CD4-positive, alpha-beta memory T cell (primary cell): ENCODE measurements at regions not wholly inside any gene's neighbourhood (a gene's known extent, or its start where the extent isn't known, plus 50 kb on each side); places are given as distances from the start of the nearest gene placed in this dataset.
A peak's percentile ranks its signal among the peaks of the same experiment; 100 is the strongest.
"Not testable (repeated sequence)": the region's sequence is repeated elsewhere in the genome, so short reads cannot be mapped to it uniquely, and the experiment has no call there.

Experiments
- CTCF ChIA-PET: fragments of 350-600 bp; sonication (Branson Sonifier 250); formaldehyde crosslinking; loops from one replicate; lab custom pipeline; 2021; ENCODE audit warnings: inconsistent platforms; ENCODE audit not compliant: partially characterized antibody; lab: Charles Lee
- POLR2A ChIA-PET: fragments of 350-600 bp; sonication (Branson Sonifier 250); formaldehyde crosslinking; loops from one replicate; lab custom pipeline; 2021; ENCODE audit not compliant: partially characterized antibody; lab: Charles Lee
- DNase-seq, 5 donors: peaks; one replicate each; pipeline versions ENCODE4 v3.0.0 to v3.0.0-alpha.2; 2020 to 2022; ENCODE audit warnings: mixed read lengths in 1 of 5
- H3K27ac ChIP-seq: one replicate; pipeline ENCODE4 v1.7.0; 2013; ENCODE audit warnings: low read depth, low read length
- H3K27me3 ChIP-seq: 2 replicates; pipeline ENCODE4 v1.7.0; 2013; ENCODE audit warnings: mild to moderate bottlenecking, low read length, moderate library complexity; ENCODE audit not compliant: insufficient read depth
- H3K36me3 ChIP-seq: 2 replicates; pipeline ENCODE4 v1.7.0; 2013; ENCODE audit warnings: mild to moderate bottlenecking, low read length, moderate library complexity; ENCODE audit not compliant: insufficient read depth
- H3K4me1 ChIP-seq: 2 replicates; pipeline ENCODE4 v1.7.0; 2013; ENCODE audit warnings: mild to moderate bottlenecking, low read length, moderate library complexity; ENCODE audit not compliant: insufficient read depth
- H3K4me3 ChIP-seq, 2 donors: one replicate each; pipeline ENCODE4 v1.7.0; 2013; ENCODE audit warnings: low read length in 2 of 2, mild to moderate bottlenecking in 1 of 2
- H3K9me3 ChIP-seq, 2 donors: one replicate each; pipeline ENCODE4 v1.7.0; 2013; ENCODE audit warnings: low read length in 2 of 2, control low read depth in 1 of 2; ENCODE audit not compliant: control insufficient read depth in 1 of 2
- H3K27ac Mint-ChIP-seq, 7 donors: one replicate each; pipeline ENCODE4 v1.8.0; 2020 to 2021; ENCODE audit warnings: mixed read lengths in 7 of 7, mild to moderate bottlenecking in 6 of 7, inconsistent platforms in 3 of 7, moderate library complexity in 3 of 7
- H3K27me3 Mint-ChIP-seq, 2 donors: one replicate each; pipeline ENCODE4 v1.8.0; 2020 to 2021; ENCODE audit warnings: mixed read lengths in 2 of 2
- H3K36me3 Mint-ChIP-seq, 2 donors: one replicate each; pipeline ENCODE4 v1.8.0; 2020 to 2021; ENCODE audit warnings: mixed read lengths in 2 of 2, inconsistent platforms in 1 of 2, mild to moderate bottlenecking in 1 of 2
- H3K4me1 Mint-ChIP-seq, 4 donors: one replicate each; pipeline ENCODE4 v1.8.0; 2020 to 2021; ENCODE audit warnings: mixed read lengths in 4 of 4, mild to moderate bottlenecking in 1 of 4
- H3K4me3 Mint-ChIP-seq, 8 donors: one replicate each; pipeline ENCODE4 v1.8.0; 2020 to 2021; ENCODE audit warnings: mixed read lengths in 8 of 8, mild to moderate bottlenecking in 7 of 8, moderate library complexity in 6 of 8, inconsistent platforms in 3 of 8
- H3K9me3 Mint-ChIP-seq, 8 donors: one replicate each; pipeline ENCODE4 v1.8.0; 2020 to 2021; ENCODE audit warnings: mixed read lengths in 8 of 8, mild to moderate bottlenecking in 5 of 8, inconsistent platforms in 3 of 8, moderate library complexity in 1 of 8
- intact Hi-C: fragments of 100-400 bp; cut with micrococcal nuclease; formaldehyde crosslinking; loops from one replicate; pipeline ENCODE4 v1.15.1; 2023

- H3K9me3 Mint-ChIP-seq: peaks cover 0 to 10% (median 3%) of the 10 kb centered on the region in 8 donors
- Histone ChIP-seq H3K27me3 (no peaks in the 10 kb centered on the region), H3K4me1 (no peaks in the 10 kb centered on the region), H3K27ac (no peak overlapping the region), H3K9me3 (no peaks in the 10 kb centered on the region), H3K4me3 (no peak overlapping the region), H3K36me3 (no peaks in the 10 kb centered on the region)
- H3K27me3 Mint-ChIP-seq: no peaks in the 10 kb centered on the region
- ChIA-PET CTCF (no interaction called here), POLR2A (no interaction called here)
- no peak overlapping the region for H3K4me3 Mint-ChIP-seq
- no peaks in the 10 kb centered on the region for H3K36me3 Mint-ChIP-seq
- H3K4me1 Mint-ChIP-seq: no peaks in the 10 kb centered on the region
- intact Hi-C loops: no loop called here
- H3K27ac Mint-ChIP-seq: no peak overlapping the region
- no peak for DNase-seq
Measured at GRCh38 chr4:167908816-167909215, 183.5 kb upstream of the ANXA10 start.

- H3K36me3 ChIP-seq, H3K36me3 Mint-ChIP-seq, H3K27me3 ChIP-seq, intact Hi-C loops, H3K4me1 Mint-ChIP-seq, DNase-seq, H3K9me3 ChIP-seq, CTCF ChIA-PET, H3K27me3 Mint-ChIP-seq, H3K4me1 ChIP-seq, H3K4me3 Mint-ChIP-seq, POLR2A ChIA-PET, H3K4me3 ChIP-seq, H3K27ac ChIP-seq: not testable (repeated sequence)
- Mint-ChIP-seq H3K27ac (peak overlapping the region in 1 of 7 donors; percentile 7), H3K9me3 (peaks cover 0 to 17% (median 3%) of the 10 kb centered on the region in 8 donors)
Measured at GRCh38 chr4:167912535-167912934, 179.8 kb upstream of the ANXA10 start.

- H3K36me3 ChIP-seq: no peaks in the 10 kb centered on the region
- CTCF ChIA-PET: no interaction called here
- POLR2A ChIA-PET: no interaction called here
- Mint-ChIP-seq H3K4me3 (no peak overlapping the region), H3K9me3 (peaks cover 0 to 20% (median 10%) of the 10 kb centered on the region in 8 donors), H3K27ac (no peak overlapping the region), H3K4me1 (no peaks in the 10 kb centered on the region), H3K36me3 (no peaks in the 10 kb centered on the region), H3K27me3 (no peaks in the 10 kb centered on the region)
- H3K27me3 ChIP-seq: no peaks in the 10 kb centered on the region
- no peak for DNase-seq
- intact Hi-C loops: no loop called here
- H3K4me1 ChIP-seq: no peaks in the 10 kb centered on the region
- H3K4me3 ChIP-seq: no peak overlapping the region
- H3K27ac ChIP-seq: no peak overlapping the region
- no peaks in the 10 kb centered on the region for H3K9me3 ChIP-seq
Measured at GRCh38 chr4:167918077-167918476, 174.3 kb upstream of the ANXA10 start.

- no peaks in the 10 kb centered on the region for H3K27me3 Mint-ChIP-seq
- no peak for DNase-seq
- POLR2A ChIA-PET: no interaction called here
- no peak overlapping the region for H3K4me3 Mint-ChIP-seq
- peaks cover 0 to 6% (median 0%) of the 10 kb centered on the region in 8 donors for H3K9me3 Mint-ChIP-seq
- no peaks in the 10 kb centered on the region for H3K27me3 ChIP-seq
- H3K36me3 ChIP-seq: no peaks in the 10 kb centered on the region
- H3K4me1 ChIP-seq: no peaks in the 10 kb centered on the region
- H3K4me3 ChIP-seq: no peak overlapping the region
- H3K27ac Mint-ChIP-seq: no peak overlapping the region
- CTCF ChIA-PET: no interaction called here
- H3K4me1 Mint-ChIP-seq: no peaks in the 10 kb centered on the region
- no peak overlapping the region for H3K27ac ChIP-seq
- intact Hi-C loops: no loop called here
- no peaks in the 10 kb centered on the region for H3K36me3 Mint-ChIP-seq
- H3K9me3 ChIP-seq: no peaks in the 10 kb centered on the region
Measured at GRCh38 chr4:167930166-167930565, 162.2 kb upstream of the ANXA10 start.

- intact Hi-C loops: no loop called here
- no peaks in the 10 kb centered on the region for H3K27me3 Mint-ChIP-seq
- H3K4me1 ChIP-seq: no peaks in the 10 kb centered on the region
- no peaks in the 10 kb centered on the region for H3K36me3 ChIP-seq
- peaks cover 0 to 9% (median 0%) of the 10 kb centered on the region in 8 donors for H3K9me3 Mint-ChIP-seq
- no peaks in the 10 kb centered on the region for H3K36me3 Mint-ChIP-seq
- H3K27me3 ChIP-seq: no peaks in the 10 kb centered on the region
- H3K4me3 ChIP-seq: no peak overlapping the region
- ChIA-PET POLR2A (no interaction called here), CTCF (no interaction called here)
- no peak overlapping the region for H3K4me3 Mint-ChIP-seq
- no peaks in the 10 kb centered on the region for H3K4me1 Mint-ChIP-seq
- H3K27ac ChIP-seq: no peak overlapping the region
- DNase-seq: no peak
- no peaks in the 10 kb centered on the region for H3K9me3 ChIP-seq
- H3K27ac Mint-ChIP-seq: no peak overlapping the region
Measured at GRCh38 chr4:167934216-167934615, 158.1 kb upstream of the ANXA10 start.

- Mint-ChIP-seq H3K36me3 (no peaks in the 10 kb centered on the region), H3K4me3 (no peak overlapping the region), H3K9me3 (peaks cover 0 to 7% (median 0%) of the 10 kb centered on the region in 8 donors), H3K4me1 (no peaks in the 10 kb centered on the region), H3K27me3 (no peaks in the 10 kb centered on the region), H3K27ac (no peak overlapping the region)
- no peak overlapping the region for H3K4me3 ChIP-seq
- POLR2A ChIA-PET: no interaction called here
- no peaks in the 10 kb centered on the region for H3K4me1 ChIP-seq
- no peaks in the 10 kb centered on the region for H3K27me3 ChIP-seq
- intact Hi-C loops: no loop called here
- CTCF ChIA-PET: no interaction called here
- no peak overlapping the region for H3K27ac ChIP-seq
- H3K36me3 ChIP-seq: no peaks in the 10 kb centered on the region
- DNase-seq: no peak
- H3K9me3 ChIP-seq: no peaks in the 10 kb centered on the region
Measured at GRCh38 chr4:167939863-167940616, 152.3 kb upstream of the ANXA10 start.

GRCh38 chr4:167943872-167944505 is 148.3 kb upstream of the ANXA10 start:
- H3K27me3 ChIP-seq: no peaks in the 10 kb centered on the region
- H3K9me3 Mint-ChIP-seq: peaks cover 0 to 4% (median 2%) of the 10 kb centered on the region in 8 donors
- no peak overlapping the region for H3K4me3 Mint-ChIP-seq
- no peaks in the 10 kb centered on the region for H3K36me3 ChIP-seq
- no peak overlapping the region for H3K4me3 ChIP-seq
- no peaks in the 10 kb centered on the region for H3K9me3 ChIP-seq
- H3K4me1 Mint-ChIP-seq: no peaks in the 10 kb centered on the region
- H3K27ac Mint-ChIP-seq: no peak overlapping the region
- DNase-seq: no peak
- intact Hi-C loops: no loop called here
- CTCF ChIA-PET: no interaction called here
- no peaks in the 10 kb centered on the region for H3K4me1 ChIP-seq
- H3K36me3 Mint-ChIP-seq: no peaks in the 10 kb centered on the region
- POLR2A ChIA-PET: no interaction called here
- no peaks in the 10 kb centered on the region for H3K27me3 Mint-ChIP-seq
- no peak overlapping the region for H3K27ac ChIP-seq
